Peyer's patch (tissue), 4 donors: ENCODE measurements at regions not wholly inside any gene's neighbourhood (a gene's known extent, or its start where the extent isn't known, plus 50 kb on each side); places are given as distances from the start of the nearest gene placed in this dataset.

ENCODE experiments used
- DNase-seq, 3 donors: peaks; one replicate each; pipeline ENCODE4 v3.0.0-alpha.2; 2017 to 2019
- H3K27ac ChIP-seq, 4 donors: fragments of 200-600 bp; sonication (generic); one replicate each; pipeline ENCODE4 v1.5.1; 2016 to 2019
- H3K27me3 ChIP-seq, 2 donors: fragments of 200-600 bp; sonication (generic); one replicate each; pipeline ENCODE4 v1.5.1; 2019
- H3K36me3 ChIP-seq, 3 donors: fragments of 200-600 bp; sonication (generic); one replicate each; pipeline ENCODE4 v1.5.1; 2016 to 2019
- H3K4me1 ChIP-seq, 4 donors: fragments of 200-600 bp; sonication (generic); one replicate each; pipeline ENCODE4 v1.5.1; 2016 to 2019
- H3K4me3 ChIP-seq, 4 donors: fragments of 200-600 bp; sonication (generic); 1 replicate in 3 of 4; 2 replicates in 1 of 4; pipeline ENCODE4 v1.5.1; 2016 to 2019; ENCODE audit warnings: mild to moderate bottlenecking in 1 of 4
- H3K9me3 ChIP-seq, 4 donors: fragments of 200-600 bp; sonication (generic); one replicate each; pipeline ENCODE4 v1.5.1; 2016 to 2019; ENCODE audit warnings: mild to moderate bottlenecking in 1 of 4
- CTCF ChIP-seq, 6 experiments: fragments of 450-650 bp in 4 of 6; fragments of 200-600 bp in 2 of 6; sonication (generic) in 1 of 6; IDR thresholded peaks; one replicate each; pipeline ENCODE4 v1.5.1; 2017 to 2019; ENCODE audit warnings: antibody characterized with exemption in 6 of 6, mild to moderate bottlenecking in 3 of 6, moderate library complexity in 1 of 6
- POLR2A ChIP-seq, 2 donors: fragments of 450-650 bp; IDR thresholded peaks; one replicate each; pipeline ENCODE4 v1.5.1; 2017; ENCODE audit warnings: antibody characterized with exemption in 2 of 2, mild to moderate bottlenecking in 2 of 2, moderate library complexity in 2 of 2

DNA sequence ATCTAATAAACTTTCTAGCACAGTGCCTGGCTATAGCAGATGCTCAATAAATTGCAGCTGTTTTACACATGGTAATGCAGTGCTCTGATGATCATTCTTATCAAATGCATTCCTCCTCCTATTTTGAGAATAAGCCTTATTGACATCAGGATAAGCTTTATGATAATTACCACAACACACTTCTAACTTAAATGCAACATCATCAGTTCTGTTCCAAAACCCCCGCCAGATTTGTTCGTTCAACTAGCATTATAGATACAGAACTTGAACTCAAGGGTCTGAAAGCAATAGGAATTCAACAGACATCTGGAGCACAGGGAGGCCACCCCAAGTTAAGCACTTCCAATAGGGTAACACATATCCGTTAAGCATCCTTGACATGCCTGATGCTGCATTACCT lies 684.4 kb upstream of the LMCD1 start:
- Histone ChIP-seq H3K36me3 (no peaks in the 10 kb centered on the region), H3K27ac (no peak overlapping the region), H3K9me3 (no peaks in the 10 kb centered on the region), H3K4me1 (no peaks in the 10 kb centered on the region), H3K27me3 (no peaks in the 10 kb centered on the region), H3K4me3 (no peak overlapping the region)
- TF ChIP-seq CTCF (IDR thresholded peaks at IDR 0.05) (no peak), POLR2A (IDR thresholded peaks at IDR 0.05) (no peak)
- no peak for DNase-seq

DNA sequence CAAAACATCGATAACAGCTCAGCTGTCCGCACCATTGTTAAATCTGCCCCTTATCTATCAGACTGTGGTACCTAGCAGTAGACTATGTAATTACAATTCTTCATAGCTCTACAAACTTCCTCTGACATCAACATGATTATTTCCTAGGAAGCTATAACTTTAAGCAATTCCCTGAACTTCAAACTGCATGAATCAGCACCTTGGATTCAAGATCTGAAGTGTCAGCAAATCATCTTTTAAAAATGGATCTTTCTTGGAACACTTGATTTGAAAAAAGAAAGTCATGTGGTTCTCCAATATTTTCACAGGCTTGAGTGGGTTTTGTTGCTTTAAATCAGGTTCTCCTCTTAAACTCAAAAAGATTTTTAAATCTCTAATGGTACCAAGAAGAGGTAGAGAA lies 680.7 kb upstream of the LMCD1 start:
- no peaks in the 10 kb centered on the region for H3K27me3 ChIP-seq
- H3K9me3 ChIP-seq, result peaks cover 0 to 9% (median 0%) of the 10 kb centered on the region in 4 donors
- H3K36me3 ChIP-seq, result no peaks in the 10 kb centered on the region
- TF ChIP-seq POLR2A (IDR thresholded peaks at IDR 0.05) (no peak), CTCF (IDR thresholded peaks at IDR 0.05) (no peak)
- H3K4me1 ChIP-seq, result no peaks in the 10 kb centered on the region
- no peak overlapping the region for H3K4me3 ChIP-seq
- DNase-seq, result no peak
- no peak overlapping the region for H3K27ac ChIP-seq

- no peak for DNase-seq
- Histone ChIP-seq H3K4me1 (no peaks in the 10 kb centered on the region), H3K36me3 (no peaks in the 10 kb centered on the region), H3K27ac (no peak overlapping the region), H3K27me3 (no peaks in the 10 kb centered on the region), H3K9me3 (peaks cover 0 to 9% (median 0%) of the 10 kb centered on the region in 4 donors), H3K4me3 (no peak overlapping the region)
- no peak for TF ChIP-seq POLR2A (IDR thresholded peaks at IDR 0.05)
- TF ChIP-seq CTCF (IDR thresholded peaks at IDR 0.05), result no peak
These were observed 679.8 kb upstream of the LMCD1 start for GRCh38 chr3:7821858-7822257.

DNA sequence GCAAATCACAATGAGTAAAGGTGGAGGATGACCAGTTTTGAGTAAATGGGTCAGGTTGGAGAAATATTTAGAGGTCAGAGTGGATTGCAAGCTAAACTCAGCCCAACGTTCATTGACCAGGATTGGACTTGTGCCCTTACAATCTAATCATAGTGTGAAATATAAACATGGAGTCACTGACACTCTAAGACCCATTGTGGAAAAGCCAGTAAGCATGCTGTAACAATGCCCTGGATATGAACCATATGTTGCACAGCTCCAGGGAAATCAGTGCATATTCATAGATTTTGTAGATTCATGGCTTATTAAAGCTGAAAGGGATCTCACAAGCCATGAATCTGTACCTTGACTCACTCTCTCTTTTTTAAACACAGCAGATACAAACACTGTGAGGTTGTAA lies 660.2 kb upstream of the LMCD1 start:
- no peak overlapping the region for H3K4me3 ChIP-seq
- H3K4me1 ChIP-seq, result no peaks in the 10 kb centered on the region
- TF ChIP-seq POLR2A (IDR thresholded peaks at IDR 0.05), result no peak
- H3K36me3 ChIP-seq, result no peaks in the 10 kb centered on the region
- H3K27me3 ChIP-seq, result no peaks in the 10 kb centered on the region
- no peak overlapping the region for H3K27ac ChIP-seq
- H3K9me3 ChIP-seq, result no peaks in the 10 kb centered on the region
- DNase-seq, result no peak

DNA sequence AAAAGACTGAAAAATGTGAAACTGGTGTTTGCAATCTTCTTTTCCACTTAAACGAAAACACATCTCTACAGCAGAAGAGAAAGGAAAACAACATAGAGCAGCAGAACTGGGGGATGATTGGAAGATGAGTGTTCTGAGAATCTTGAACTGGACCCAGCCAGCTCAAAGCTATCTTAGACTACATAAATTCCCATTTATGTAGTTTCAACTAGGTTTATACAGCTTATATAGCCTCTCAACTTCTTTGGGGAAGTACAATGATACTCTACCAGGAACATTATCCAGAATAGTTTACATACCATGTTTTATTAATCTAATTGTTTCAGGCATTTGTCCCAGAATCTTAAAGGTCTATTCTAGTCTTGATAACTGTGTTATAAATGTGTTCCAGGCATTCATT lies 658.2 kb upstream of the LMCD1 start:
- peaks cover 0 to 2% (median 0%) of the 10 kb centered on the region in 4 donors for H3K9me3 ChIP-seq
- no peaks in the 10 kb centered on the region for H3K36me3 ChIP-seq
- no peak overlapping the region for H3K4me3 ChIP-seq
- TF ChIP-seq POLR2A (IDR thresholded peaks at IDR 0.05) (no peak), CTCF (IDR thresholded peaks at IDR 0.05) (no peak)
- DNase-seq, result no peak
- no peak overlapping the region for H3K27ac ChIP-seq
- H3K27me3 ChIP-seq, result no peaks in the 10 kb centered on the region
- no peaks in the 10 kb centered on the region for H3K4me1 ChIP-seq

- TF ChIP-seq CTCF (IDR thresholded peaks at IDR 0.05) (no peak), POLR2A (IDR thresholded peaks at IDR 0.05) (no peak)
- no peaks in the 10 kb centered on the region for H3K36me3 ChIP-seq
These were observed 654.6 kb upstream of the LMCD1 start for GRCh38 chr3:7847021-7847420.

More at GRCh38 chr3:7847021-7847420, 654.6 kb upstream of the LMCD1 start:
- Histone ChIP-seq H3K9me3 (peaks cover 0 to 4% (median 0%) of the 10 kb centered on the region in 4 donors), H3K27ac (no peak overlapping the region), H3K4me3 (no peak overlapping the region), H3K4me1 (no peaks in the 10 kb centered on the region), H3K27me3 (no peaks in the 10 kb centered on the region)
- DNase-seq, result no peak
